GM23338 (cell line): ENCODE measurements at regions not wholly inside any gene's neighbourhood (a gene's known extent, or its start where the extent isn't known, plus 50 kb on each side); places are given as distances from the start of the nearest gene placed in this dataset.
"Not testable (repeated sequence)": the region's sequence is repeated elsewhere in the genome, so short reads cannot be mapped to it uniquely, and the experiment has no call there.

ENCODE experiments used
- CREB1 ChIP-seq: fragments of 250-450 bp; sonication (Bioruptor Pico); IDR thresholded peaks from 2 replicates; pipeline ENCODE4 v1.5.0; 2020; ENCODE audit warnings: low read depth, mild to moderate bottlenecking, moderate library complexity
- CTCF ChIP-seq, 2 experiments: fragments of 200-600 bp in 1 of 2; sonication (generic) in 1 of 2; conservative IDR thresholded peaks; 2 replicates each; pipeline versions ENCODE4 v1.5.1 to v1.6.1; 2016 to 2017; ENCODE audit warnings: antibody characterized with exemption in 2 of 2, low read depth in 2 of 2, mild to moderate bottlenecking in 2 of 2, moderate library complexity in 1 of 2
- ETS1 ChIP-seq: IDR thresholded peaks from 2 replicates; pipeline ENCODE4 v1.6.1; 2016; ENCODE audit warnings: antibody characterized with exemption
- EZH2 ChIP-seq: fragments of 200-600 bp; sonication (generic); IDR thresholded peaks from one replicate; pipeline ENCODE4 v1.8.0; 2017; ENCODE audit warnings: antibody characterized with exemption, mild to moderate bottlenecking, low read depth; ENCODE audit not compliant: unreplicated experiment
- EZH2phosphoT487 ChIP-seq: fragments of 200-600 bp; sonication (generic); IDR thresholded peaks from one replicate; pipeline ENCODE4 v1.8.1; 2018; ENCODE audit warnings: antibody characterized with exemption; ENCODE audit not compliant: unreplicated experiment
- JUNB ChIP-seq: IDR thresholded peaks from one replicate; pipeline ENCODE4 v1.6.1; 2016; ENCODE audit warnings: antibody characterized with exemption; ENCODE audit not compliant: unreplicated experiment
- NANOG ChIP-seq: IDR thresholded peaks from 2 replicates; pipeline ENCODE4 v1.6.1; 2016; ENCODE audit warnings: antibody characterized with exemption, borderline replicate concordance
- POLR2AphosphoS5 ChIP-seq: IDR thresholded peaks from 2 replicates; pipeline ENCODE4 v1.6.1; 2016; ENCODE audit warnings: antibody characterized with exemption, low read depth
- REST ChIP-seq: IDR thresholded peaks from one replicate; pipeline ENCODE4 v1.6.1; 2018; ENCODE audit warnings: antibody characterized with exemption; ENCODE audit not compliant: unreplicated experiment
- ZNF114 ChIP-seq: fragments of 250-450 bp; sonication (Bioruptor Pico); IDR thresholded peaks from 2 replicates; pipeline ENCODE4 v1.5.0; 2020; ENCODE audit warnings: mild to moderate bottlenecking, moderate library complexity

GRCh38 chr12:68486449-68486848, 124.2 kb upstream of the RAP1B start:
- not testable (repeated sequence) for TF ChIP-seq EZH2; CREB1 (CRISPR knock-in tag); EZH2phosphoT487; CTCF (conservative IDR thresholded peaks at IDR 0.05; ENCODE audit: low read depth in 2 of 2); POLR2AphosphoS5; NANOG; JUNB; REST; ZNF114; ETS1
